NB4 (cell line): ENCODE measurements at regions not wholly inside any gene's neighbourhood (a gene's known extent, or its start where the extent isn't known, plus 50 kb on each side); places are given as distances from the start of the nearest gene placed in this dataset.

Experiments
- DNase-seq: peaks from one replicate; pipeline ENCODE4 v3.0.0; 2010; ENCODE audit warnings: low read depth
- H3K4me3 ChIP-seq: one replicate; pipeline ENCODE4 v1.5.1; 2011; ENCODE audit warnings: mild to moderate bottlenecking, low read depth, low read length, moderate library complexity
- CTCF ChIP-seq: IDR thresholded peaks from one replicate; pipeline ENCODE4 v1.5.1; 2012; ENCODE audit warnings: low read depth, low read length
- MAX ChIP-seq: IDR thresholded peaks from 2 replicates; pipeline ENCODE4 v1.6.1; 2011; ENCODE audit warnings: low read depth, low read length
- MYC ChIP-seq: IDR thresholded peaks from 2 replicates; pipeline ENCODE4 v1.6.1; 2011; ENCODE audit warnings: low read depth, low read length
- POLR2A ChIP-seq: IDR thresholded peaks from 2 replicates; pipeline ENCODE4 v1.6.1; 2011; ENCODE audit warnings: mild to moderate bottlenecking; ENCODE audit not compliant: insufficient read length; ENCODE audit errors: extremely low read depth

- H3K4me3 ChIP-seq: no peak overlapping the region
- TF ChIP-seq MYC (no peak), CTCF (no peak), POLR2A (no peak), MAX (no peak)
- DNase-seq: no peak
Observed at GRCh38 chr11:39268176-39268690, 2191.2 kb downstream of the LRRC4C start.

- no peak for TF ChIP-seq CTCF
- no peak for TF ChIP-seq MYC
- no peak for TF ChIP-seq POLR2A
- no peak for TF ChIP-seq MAX
- no peak for DNase-seq
- H3K4me3 ChIP-seq: no peak overlapping the region
Observed at GRCh38 chr11:39255648-39256047, 2203.8 kb downstream of the LRRC4C start.

GRCh38 chr11:39249566-39250365, 2209.7 kb downstream of the LRRC4C start:
- TF ChIP-seq CTCF (no peak), MAX (no peak), MYC (no peak), POLR2A (no peak)
- no peak overlapping the region for H3K4me3 ChIP-seq
- DNase-seq: no peak

GRCh38 chr11:39247570-39248137, 2211.8 kb downstream of the LRRC4C start:
- no peak overlapping the region for H3K4me3 ChIP-seq
- no peak for DNase-seq
- TF ChIP-seq CTCF: no peak
- TF ChIP-seq MAX: no peak
- no peak for TF ChIP-seq MYC
- no peak for TF ChIP-seq POLR2A

GRCh38 chr11:39239553-39239952, 2219.9 kb downstream of the LRRC4C start:
- H3K4me3 ChIP-seq: no peak overlapping the region
- TF ChIP-seq CTCF (no peak), MAX (no peak), MYC (no peak), POLR2A (no peak)
- DNase-seq: no peak
